Upper lobe of right lung (tissue), 1 donor: ENCODE measurements at regions not wholly inside any gene's neighbourhood (a gene's known extent, or its start where the extent isn't known, plus 50 kb on each side); places are given as distances from the start of the nearest gene placed in this dataset.

Experiments
- ATAC-seq: fragments of 200-7000 bp; cut with Tn5 transposase; one replicate; pipeline ENCODE4 v1.9.1; 2020; ENCODE audit warnings: mild to moderate bottlenecking, moderate library complexity
- DNase-seq: peaks from one replicate; pipeline ENCODE4 v3.0.0-alpha.2; 2020
- H3K27ac ChIP-seq: fragments of 200-600 bp; one replicate; pipeline ENCODE4 v1.8.0; 2022
- H3K27me3 ChIP-seq: fragments of 200-600 bp; one replicate; pipeline ENCODE4 v1.8.0; 2022; ENCODE audit warnings: mild to moderate bottlenecking
- H3K36me3 ChIP-seq: fragments of 200-600 bp; one replicate; pipeline ENCODE4 v1.8.0; 2022
- H3K4me1 ChIP-seq: fragments of 200-600 bp; one replicate; pipeline ENCODE4 v1.8.0; 2022
- H3K4me3 ChIP-seq: fragments of 200-600 bp; one replicate; pipeline ENCODE4 v1.8.0; 2022; ENCODE audit warnings: mild to moderate bottlenecking
- H3K9me3 ChIP-seq: fragments of 200-600 bp; one replicate; pipeline ENCODE4 v1.8.0; 2022
- intact Hi-C: fragments of 100-400 bp; cut with DNase I; formaldehyde crosslinking; loops from one replicate; pipeline ENCODE4 v1.11.0; 2022
- TF ChIP-seq, protein P1 (sequence below): fragments of 200-600 bp; IDR thresholded peaks from one replicate; pipeline ENCODE4 v1.8.0; 2022; ENCODE audit warnings: antibody characterized with exemption
- donor health status: DM: no; HTN: yes; CAD: no; lungs with severe emphysema.

DNA sequence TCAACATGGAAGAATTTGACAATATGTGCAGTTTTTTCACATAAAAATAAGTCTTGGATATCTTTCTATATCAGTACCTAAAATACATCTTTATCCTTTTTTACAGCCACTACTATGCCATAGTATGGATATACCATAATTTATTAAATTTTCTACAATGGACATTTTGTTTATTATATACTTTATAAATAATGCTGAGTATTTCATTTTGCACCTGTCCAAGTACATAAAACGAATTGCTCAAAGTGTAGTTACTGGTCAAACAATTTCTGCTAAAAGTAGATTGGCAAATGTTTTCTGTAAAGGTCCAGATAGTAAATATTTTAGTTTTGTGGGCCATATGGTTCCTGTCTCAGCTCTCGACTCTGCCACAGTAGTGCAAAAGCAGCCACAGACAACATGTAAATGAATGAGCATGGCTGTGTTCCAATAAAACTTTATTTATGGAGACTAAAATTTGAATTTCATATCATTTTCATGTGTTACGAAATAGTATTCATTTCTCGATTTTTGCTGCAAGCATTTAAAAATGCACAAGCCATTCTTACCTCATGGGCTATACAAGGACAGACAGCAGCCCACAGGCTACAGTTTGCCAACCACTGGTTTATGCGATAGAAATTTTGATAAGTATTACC, 96.9 kb upstream of the STEAP1B start:
- intact Hi-C loops, result no loop called here
- DNase-seq (no peak), ATAC-seq (no peak)
- Histone ChIP-seq H3K4me1 (peaks cover 9% of the 10 kb centered on the region), H3K9me3 (no peaks in the 10 kb centered on the region), H3K27ac (no peak overlapping the region), H3K27me3 (no peaks in the 10 kb centered on the region), H3K4me3 (no peak overlapping the region), H3K36me3 (no peaks in the 10 kb centered on the region)
- TF ChIP-seq, protein P1, sequence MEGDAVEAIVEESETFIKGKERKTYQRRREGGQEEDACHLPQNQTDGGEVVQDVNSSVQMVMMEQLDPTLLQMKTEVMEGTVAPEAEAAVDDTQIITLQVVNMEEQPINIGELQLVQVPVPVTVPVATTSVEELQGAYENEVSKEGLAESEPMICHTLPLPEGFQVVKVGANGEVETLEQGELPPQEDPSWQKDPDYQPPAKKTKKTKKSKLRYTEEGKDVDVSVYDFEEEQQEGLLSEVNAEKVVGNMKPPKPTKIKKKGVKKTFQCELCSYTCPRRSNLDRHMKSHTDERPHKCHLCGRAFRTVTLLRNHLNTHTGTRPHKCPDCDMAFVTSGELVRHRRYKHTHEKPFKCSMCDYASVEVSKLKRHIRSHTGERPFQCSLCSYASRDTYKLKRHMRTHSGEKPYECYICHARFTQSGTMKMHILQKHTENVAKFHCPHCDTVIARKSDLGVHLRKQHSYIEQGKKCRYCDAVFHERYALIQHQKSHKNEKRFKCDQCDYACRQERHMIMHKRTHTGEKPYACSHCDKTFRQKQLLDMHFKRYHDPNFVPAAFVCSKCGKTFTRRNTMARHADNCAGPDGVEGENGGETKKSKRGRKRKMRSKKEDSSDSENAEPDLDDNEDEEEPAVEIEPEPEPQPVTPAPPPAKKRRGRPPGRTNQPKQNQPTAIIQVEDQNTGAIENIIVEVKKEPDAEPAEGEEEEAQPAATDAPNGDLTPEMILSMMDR, result no peak

DNA sequence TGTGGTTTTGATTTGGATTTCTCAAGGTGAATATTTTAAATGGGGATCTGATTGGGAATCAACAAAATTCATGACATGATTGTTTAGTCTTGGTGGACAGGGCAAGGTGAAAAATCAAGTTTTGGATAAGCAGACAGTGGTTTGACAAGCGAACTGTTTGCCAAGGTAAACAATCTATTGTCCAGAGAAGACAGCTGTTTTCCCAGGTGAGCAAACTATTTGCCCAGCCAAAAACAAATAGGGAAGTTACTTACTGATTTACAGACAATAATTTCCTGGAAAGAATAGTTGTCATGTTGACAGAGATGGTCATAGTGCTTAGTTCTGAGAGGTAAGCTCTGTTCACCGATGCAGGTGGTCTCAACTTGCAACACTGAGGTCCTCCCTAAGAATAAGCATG, 94.0 kb upstream of the STEAP1B start:
- intact Hi-C loops, result no loop called here
- TF ChIP-seq, protein P1, result no peak
- H3K4me3 ChIP-seq, result no peak overlapping the region
- no peaks in the 10 kb centered on the region for H3K27me3 ChIP-seq
- no peak overlapping the region for H3K27ac ChIP-seq
- DNase-seq, result no peak
- peaks cover 13% of the 10 kb centered on the region for H3K4me1 ChIP-seq
- no peak for ATAC-seq
- no peaks in the 10 kb centered on the region for H3K9me3 ChIP-seq
- H3K36me3 ChIP-seq, result no peaks in the 10 kb centered on the region

DNA sequence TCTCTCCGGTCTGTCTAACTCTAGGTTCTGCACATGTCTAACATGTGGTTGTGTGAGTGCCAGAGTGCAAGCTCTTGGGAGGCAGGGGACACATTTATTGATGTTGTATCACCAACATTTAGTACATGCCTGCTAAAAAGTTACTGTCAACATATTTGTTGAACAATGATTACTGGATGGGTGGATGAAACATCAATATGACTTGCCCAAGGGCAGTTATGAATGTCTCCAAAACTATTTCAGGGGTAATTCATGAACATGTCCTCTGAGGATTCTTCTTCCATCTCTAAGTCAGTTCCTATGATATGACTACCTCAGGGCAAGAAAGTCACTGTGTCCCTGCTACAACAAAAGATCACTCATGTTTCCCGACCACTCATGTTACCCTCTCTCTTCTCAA, 91.3 kb upstream of the STEAP1B start:
- ATAC-seq (no peak), DNase-seq (no peak)
- TF ChIP-seq, protein P1, result no peak
- Histone ChIP-seq H3K27ac (no peak overlapping the region), H3K4me3 (no peak overlapping the region), H3K27me3 (no peaks in the 10 kb centered on the region), H3K36me3 (no peaks in the 10 kb centered on the region), H3K9me3 (no peaks in the 10 kb centered on the region), H3K4me1 (peaks cover 40% of the 10 kb centered on the region)
- intact Hi-C loops, result no loop called here

DNA sequence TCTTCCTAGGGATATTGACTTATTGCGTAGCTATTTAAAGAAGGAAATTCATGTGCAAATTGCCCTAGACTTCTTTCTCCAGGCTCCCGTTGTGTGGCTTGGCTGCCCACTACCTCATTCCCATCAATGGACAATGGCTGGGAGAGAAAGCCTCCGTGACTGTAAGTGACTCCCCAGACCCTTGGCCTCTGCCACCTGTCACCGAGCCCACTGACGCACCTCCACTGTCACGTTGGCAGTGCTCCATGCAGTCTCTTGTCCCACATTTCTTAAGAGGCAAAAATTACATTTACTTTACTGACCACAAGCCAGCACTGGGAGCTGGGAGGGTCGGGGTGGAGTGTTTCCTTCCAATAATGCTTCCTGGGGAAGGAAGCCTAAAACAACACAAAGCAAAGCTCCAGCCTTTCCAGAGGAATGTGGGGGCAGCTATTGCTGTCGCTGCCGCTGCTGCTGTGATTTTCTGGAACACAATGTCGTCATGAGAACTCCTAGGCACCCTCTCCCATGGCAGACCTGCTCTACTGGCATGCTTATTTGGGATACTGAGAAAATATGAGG, 89.7 kb upstream of the STEAP1B start:
- Histone ChIP-seq H3K9me3 (no peaks in the 10 kb centered on the region), H3K36me3 (no peaks in the 10 kb centered on the region), H3K4me1 (peaks cover 41% of the 10 kb centered on the region), H3K4me3 (peak overlapping the region; percentile 1), H3K27ac (peak overlapping the region; percentile 53), H3K27me3 (no peaks in the 10 kb centered on the region)
- intact Hi-C loops, result no loop called here
- ATAC-seq (peak; percentile 76), DNase-seq (peak; percentile 73)
- TF ChIP-seq, protein P1, result no peak

DNA sequence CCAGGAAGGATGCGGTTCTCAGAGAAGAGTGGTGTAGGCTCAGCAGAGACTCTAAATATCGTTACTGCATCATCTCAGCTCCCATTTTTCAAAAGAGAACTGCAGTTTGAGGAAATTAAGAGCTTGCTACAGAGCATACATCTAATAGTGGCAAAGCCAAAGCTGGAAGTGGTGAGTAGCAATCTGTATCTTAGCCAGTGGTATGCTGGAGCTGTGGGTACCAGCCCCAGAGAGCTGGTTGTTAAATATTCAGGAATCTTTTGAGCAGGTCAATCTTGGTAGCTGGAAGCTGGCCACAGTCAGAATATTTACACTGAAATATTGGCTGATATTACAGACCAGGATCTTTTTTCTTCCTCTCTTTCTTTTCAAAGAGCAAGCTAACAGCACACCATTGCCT, 88.4 kb upstream of the STEAP1B start:
- DNase-seq (no peak), ATAC-seq (peak; percentile 30)
- H3K27ac ChIP-seq, result peak overlapping the region; percentile 24
- no peaks in the 10 kb centered on the region for H3K27me3 ChIP-seq
- no peaks in the 10 kb centered on the region for H3K9me3 ChIP-seq
- TF ChIP-seq, protein P1, result no peak
- H3K4me1 ChIP-seq, result peaks cover 52% of the 10 kb centered on the region
- no peak overlapping the region for H3K4me3 ChIP-seq
- intact Hi-C loops, result no loop called here
- no peaks in the 10 kb centered on the region for H3K36me3 ChIP-seq
